Large intestine (tissue), 3 donors: ENCODE measurements at regions not wholly inside any gene's neighbourhood (a gene's known extent, or its start where the extent isn't known, plus 50 kb on each side); places are given as distances from the start of the nearest gene placed in this dataset.
"Not testable (repeated sequence)": the region's sequence is repeated elsewhere in the genome, so short reads cannot be mapped to it uniquely, and the experiment has no call there.

Experiments used
- DNase-seq, 2 donors: peaks; one replicate each; pipeline versions ENCODE4 v3.0.0 to v3.0.0-alpha.2; 2013
- H3K27ac ChIP-seq: one replicate; pipeline ENCODE4 v1.5.1; 2013; ENCODE audit warnings: low read length
- H3K27me3 ChIP-seq: 2 replicates; pipeline ENCODE4 v1.6.1; 2013; ENCODE audit warnings: low read length; ENCODE audit not compliant: control insufficient read depth, insufficient read depth
- H3K36me3 ChIP-seq: 2 replicates; pipeline ENCODE4 v1.6.1; 2013; ENCODE audit warnings: low read length; ENCODE audit not compliant: control insufficient read depth, insufficient read depth
- H3K4me1 ChIP-seq: one replicate; pipeline ENCODE4 v1.6.1; 2013; ENCODE audit warnings: low read length; ENCODE audit not compliant: control insufficient read depth, insufficient read depth
- H3K4me3 ChIP-seq: one replicate; pipeline ENCODE4 v1.5.1; 2013; ENCODE audit warnings: low read length
- H3K9me3 ChIP-seq: one replicate; pipeline ENCODE4 v1.6.1; 2013; ENCODE audit warnings: mild to moderate bottlenecking, low read depth, low read length, moderate library complexity; ENCODE audit not compliant: control insufficient read depth
- WGBS: methylation state at CpG from one replicate; pipeline ENCODE4 v1.1.5; 2013; ENCODE audit warnings: low lambda C conversion rate; ENCODE audit not compliant: insufficient coverage; 5-methylcytosine and 5-hydroxymethylcytosine counted together

GRCh38 chrX:127190381-127190780 lies 370.9 kb downstream of the PRR32 start:
- Histone ChIP-seq H3K9me3 (no peaks in the 10 kb centered on the region), H3K27ac (no peak overlapping the region), H3K27me3 (no peaks in the 10 kb centered on the region), H3K4me3 (no peak overlapping the region), H3K36me3 (no peaks in the 10 kb centered on the region), H3K4me1 (no peaks in the 10 kb centered on the region)
- WGBS: no CpG with 5 or more reads among the region's 3 CpGs
- DNase-seq: no peak

DNA sequence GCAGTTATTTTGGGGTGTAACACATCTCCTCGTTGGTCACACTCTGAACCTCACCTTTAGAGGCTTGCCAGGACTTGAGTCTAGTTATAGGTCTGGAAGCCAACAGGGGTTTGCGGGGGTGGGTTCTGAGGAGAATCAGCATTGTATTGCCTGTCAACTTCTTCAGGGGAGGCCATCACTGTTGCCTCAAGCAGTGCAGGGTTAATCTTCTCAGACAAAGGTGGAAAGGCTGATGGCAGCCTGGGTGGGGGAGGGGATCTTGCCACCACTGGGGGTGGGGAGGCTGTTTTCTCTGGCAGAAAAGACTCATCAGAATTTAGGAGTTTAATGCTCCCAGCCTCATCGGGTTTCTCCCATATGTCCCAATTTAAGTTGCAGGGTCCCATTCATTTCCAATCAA lies 387.8 kb downstream of the PRR32 start:
- no peak for DNase-seq
- Histone ChIP-seq H3K4me1 (no peaks in the 10 kb centered on the region), H3K27ac (no peak overlapping the region), H3K36me3 (no peaks in the 10 kb centered on the region), H3K4me3 (no peak overlapping the region), H3K9me3 (no peaks in the 10 kb centered on the region), H3K27me3 (no peaks in the 10 kb centered on the region)
- WGBS: no CpG with 5 or more reads among the region's 3 CpGs

DNA sequence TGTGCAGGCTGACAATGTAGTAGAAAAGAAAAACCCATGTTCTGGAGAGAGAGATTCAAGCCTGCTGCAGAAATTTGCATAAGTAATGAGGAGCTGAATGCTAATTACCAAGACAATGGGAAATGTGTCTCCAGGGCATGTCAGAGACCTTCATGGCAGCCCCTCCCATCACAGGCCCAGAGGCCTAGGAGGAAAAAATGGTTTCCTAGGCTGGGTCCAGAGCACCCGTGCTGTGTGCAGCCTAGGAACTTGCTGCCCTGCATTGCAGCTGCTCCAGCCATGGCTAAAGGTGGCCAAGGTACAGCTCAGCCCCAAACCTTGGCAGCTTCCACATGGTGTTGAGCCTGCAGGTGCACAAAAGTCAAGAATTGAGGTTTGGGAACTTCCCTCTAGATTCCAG lies 402.3 kb downstream of the PRR32 start:
- not testable (repeated sequence) for DNase-seq, H3K27ac ChIP-seq, H3K4me1 ChIP-seq, H3K36me3 ChIP-seq, H3K9me3 ChIP-seq, H3K27me3 ChIP-seq, H3K4me3 ChIP-seq
- no CpG with 5 or more reads among the region's 1 CpG for WGBS

DNA sequence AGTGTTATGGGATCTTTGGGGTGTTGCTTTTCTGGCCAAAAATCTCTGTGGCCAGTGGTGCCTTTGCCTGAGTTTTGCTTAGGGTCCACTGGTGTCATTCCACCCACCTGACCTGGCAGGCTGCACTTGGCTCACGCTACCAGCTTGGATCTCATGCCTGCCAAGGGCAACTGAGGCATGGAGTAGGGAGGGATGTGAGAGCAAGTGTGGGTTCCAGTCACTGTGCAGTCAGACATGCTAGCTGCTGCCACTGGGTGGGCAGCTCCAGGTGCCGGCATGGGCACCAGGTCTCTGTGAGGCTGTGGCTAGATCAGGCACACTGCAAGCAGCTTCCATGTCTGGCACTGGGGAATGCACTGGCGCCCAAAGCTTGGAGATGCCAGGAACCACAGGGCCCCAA lies 424.1 kb downstream of the PRR32 start:
- H3K36me3 ChIP-seq: no peaks in the 10 kb centered on the region
- H3K27me3 ChIP-seq: no peaks in the 10 kb centered on the region
- no peaks in the 10 kb centered on the region for H3K4me1 ChIP-seq
- no peak for DNase-seq
- no peaks in the 10 kb centered on the region for H3K9me3 ChIP-seq
- H3K27ac ChIP-seq: no peak overlapping the region
- no CpG with 5 or more reads among the region's 3 CpGs for WGBS
- H3K4me3 ChIP-seq: no peak overlapping the region

DNA sequence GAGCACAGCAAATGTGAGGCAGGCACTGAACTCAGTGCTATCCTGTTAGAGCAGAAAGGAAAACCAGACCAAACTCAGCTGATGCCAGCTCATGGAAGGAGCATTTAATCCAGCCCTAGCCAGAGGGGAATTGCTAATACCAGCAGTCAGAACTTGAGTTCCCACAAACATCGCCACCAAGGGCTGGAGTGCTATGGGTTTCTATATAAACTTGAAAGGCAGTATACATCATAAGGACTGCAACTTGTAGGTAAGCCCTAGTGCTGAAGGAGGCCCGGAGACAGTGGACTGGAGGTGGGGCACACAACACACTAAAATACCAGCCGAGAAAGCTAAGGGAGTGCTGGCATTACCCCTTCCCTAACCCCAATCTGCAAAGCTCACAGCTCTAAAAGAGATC lies 440.2 kb downstream of the PRR32 start:
- no peaks in the 10 kb centered on the region for H3K27me3 ChIP-seq
- no CpG with 5 or more reads among the region's 3 CpGs for whole genome bisulfite sequencing
- DNase-seq: no peak
- no peak overlapping the region for H3K27ac ChIP-seq
- H3K4me1 ChIP-seq: no peaks in the 10 kb centered on the region
- no peaks in the 10 kb centered on the region for H3K36me3 ChIP-seq
- no peak overlapping the region for H3K4me3 ChIP-seq
- H3K9me3 ChIP-seq: no peaks in the 10 kb centered on the region

GRCh38 chrX:127276326-127276725 lies 456.8 kb downstream of the PRR32 start:
- no peaks in the 10 kb centered on the region for H3K4me1 ChIP-seq
- H3K4me3 ChIP-seq: no peak overlapping the region
- no peaks in the 10 kb centered on the region for H3K36me3 ChIP-seq
- WGBS: 40% methylated on average over 1 of the region's 2 CpGs
- DNase-seq: no peak
- no peaks in the 10 kb centered on the region for H3K27me3 ChIP-seq
- H3K27ac ChIP-seq: no peak overlapping the region
- no peaks in the 10 kb centered on the region for H3K9me3 ChIP-seq

DNA sequence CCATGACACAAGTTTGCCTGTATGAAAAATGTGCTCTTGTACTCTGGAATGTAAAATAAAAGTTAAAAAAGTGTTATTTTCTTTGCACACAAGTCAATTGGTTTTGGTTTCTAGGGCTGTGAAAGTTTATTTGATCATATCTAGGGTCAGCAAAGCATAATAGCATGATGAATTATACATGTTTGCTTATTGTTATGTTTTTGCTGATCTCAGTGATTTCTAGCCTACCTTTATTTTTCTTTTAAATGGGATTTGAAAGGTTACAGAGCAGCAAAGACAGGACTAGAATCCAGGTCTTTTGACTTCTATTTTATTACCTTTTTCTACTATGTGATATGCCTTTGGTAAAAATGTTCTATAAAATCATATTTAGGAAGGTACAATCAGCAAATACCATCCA lies 481.0 kb downstream of the PRR32 start:
- Histone ChIP-seq H3K27ac (no peak overlapping the region), H3K36me3 (no peaks in the 10 kb centered on the region), H3K4me1 (no peaks in the 10 kb centered on the region), H3K9me3 (no peaks in the 10 kb centered on the region), H3K4me3 (no peak overlapping the region), H3K27me3 (no peaks in the 10 kb centered on the region)
- DNase-seq: no peak

- no peaks in the 10 kb centered on the region for H3K36me3 ChIP-seq
- no peak overlapping the region for H3K27ac ChIP-seq
- 100% methylated on average over 1 of the region's 2 CpGs for WGBS
- DNase-seq: no peak
- no peaks in the 10 kb centered on the region for H3K4me1 ChIP-seq
- H3K4me3 ChIP-seq: no peak overlapping the region
- H3K27me3 ChIP-seq: no peaks in the 10 kb centered on the region
- H3K9me3 ChIP-seq: no peaks in the 10 kb centered on the region
Measured at GRCh38 chrX:127302841-127303240, 483.3 kb downstream of the PRR32 start.

DNA sequence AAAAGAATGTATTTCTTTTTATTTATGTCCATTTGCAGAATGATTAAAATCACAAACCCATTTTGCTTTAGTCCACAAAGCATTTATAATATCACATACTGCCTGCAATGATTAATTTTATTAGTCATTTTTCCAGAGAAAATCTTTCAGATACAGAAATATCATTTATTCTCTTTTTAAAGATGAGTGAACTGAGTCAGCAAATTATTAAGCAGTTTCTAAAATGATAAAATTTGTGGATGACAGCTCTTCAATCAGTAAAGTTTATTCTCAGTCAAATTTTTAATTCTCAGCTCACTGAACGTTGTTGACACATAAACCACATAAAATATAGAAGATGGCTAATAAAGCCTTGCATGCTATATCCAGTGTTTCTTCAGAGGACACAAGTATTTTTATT lies 485.5 kb downstream of the PRR32 start:
- Histone ChIP-seq H3K27me3 (no peaks in the 10 kb centered on the region), H3K4me3 (no peak overlapping the region), H3K9me3 (no peaks in the 10 kb centered on the region), H3K36me3 (no peaks in the 10 kb centered on the region), H3K4me1 (no peaks in the 10 kb centered on the region), H3K27ac (no peak overlapping the region)
- no peak for DNase-seq
- WGBS: no CpG with 5 or more reads among the region's 1 CpG

DNA sequence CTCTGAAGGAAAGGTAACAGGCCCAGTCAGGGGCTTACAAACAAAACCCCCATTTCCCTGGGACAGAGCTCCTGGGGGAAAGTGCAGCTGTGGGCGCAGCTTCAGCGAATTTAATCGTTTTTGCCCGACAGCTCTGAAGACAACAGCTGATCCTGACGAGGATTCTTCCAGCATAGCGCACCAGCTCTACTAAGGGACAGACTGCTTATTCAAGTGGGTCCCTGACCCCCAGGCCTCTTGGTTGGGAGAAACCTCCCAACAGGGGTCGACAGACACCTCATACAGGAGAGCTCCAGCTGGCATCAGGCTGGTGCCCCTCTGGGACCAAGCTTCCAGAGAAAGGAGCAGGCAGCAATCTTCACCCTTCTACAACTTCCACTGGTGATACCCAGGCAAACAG lies 486.7 kb downstream of the PRR32 start:
- DNase-seq: no peak
- Histone ChIP-seq H3K27me3 (no peaks in the 10 kb centered on the region), H3K36me3 (no peaks in the 10 kb centered on the region), H3K4me3 (no peak overlapping the region), H3K4me1 (no peaks in the 10 kb centered on the region), H3K27ac (no peak overlapping the region), H3K9me3 (no peaks in the 10 kb centered on the region)
- WGBS: no CpG with 5 or more reads among the region's 7 CpGs

DNA sequence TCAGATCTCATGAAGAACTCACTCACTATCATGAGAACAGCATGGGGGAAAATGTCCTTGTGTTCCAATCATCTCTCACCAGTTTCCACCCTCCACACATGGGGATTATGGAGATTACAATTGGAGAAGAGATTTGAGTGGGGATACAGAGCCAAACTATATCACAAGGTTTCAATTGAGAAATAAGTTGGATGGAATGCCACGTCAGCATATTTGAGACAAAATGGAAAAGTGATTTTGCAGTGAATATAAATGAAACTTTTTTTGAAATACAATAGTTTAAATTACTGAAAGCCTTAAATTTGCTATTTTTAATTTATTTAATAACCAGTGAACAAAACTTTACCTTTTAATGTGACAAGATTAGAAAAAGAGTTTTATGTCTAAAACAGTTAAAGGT lies 494.1 kb downstream of the PRR32 start:
- WGBS: 100% methylated on average over 1 of the region's 1 CpG
- no peak overlapping the region for H3K4me3 ChIP-seq
- H3K9me3 ChIP-seq: no peaks in the 10 kb centered on the region
- H3K27ac ChIP-seq: no peak overlapping the region
- no peaks in the 10 kb centered on the region for H3K36me3 ChIP-seq
- H3K4me1 ChIP-seq: no peaks in the 10 kb centered on the region
- DNase-seq: no peak
- H3K27me3 ChIP-seq: no peaks in the 10 kb centered on the region
